MM.1S (cell line): ENCODE measurements at regions not wholly inside any gene's neighbourhood (a gene's known extent, or its start where the extent isn't known, plus 50 kb on each side); places are given as distances from the start of the nearest gene placed in this dataset.

Experiments used
- EZH2 ChIP-seq: fragments of 300-600 bp; sonication (generic); optimal IDR thresholded peaks from 2 replicates; pipeline ENCODE3; 2017; ENCODE audit warnings: low read depth, mild to moderate bottlenecking, antibody characterized with exemption, low read length, mixed read lengths
- TF ChIP-seq, protein P1 (sequence below): fragments of 300-600 bp; sonication (generic); IDR thresholded peaks from 2 replicates; pipeline ENCODE4 v1.5.1; 2016; ENCODE audit warnings: antibody characterized with exemption, low read length, mixed read lengths

DNA sequence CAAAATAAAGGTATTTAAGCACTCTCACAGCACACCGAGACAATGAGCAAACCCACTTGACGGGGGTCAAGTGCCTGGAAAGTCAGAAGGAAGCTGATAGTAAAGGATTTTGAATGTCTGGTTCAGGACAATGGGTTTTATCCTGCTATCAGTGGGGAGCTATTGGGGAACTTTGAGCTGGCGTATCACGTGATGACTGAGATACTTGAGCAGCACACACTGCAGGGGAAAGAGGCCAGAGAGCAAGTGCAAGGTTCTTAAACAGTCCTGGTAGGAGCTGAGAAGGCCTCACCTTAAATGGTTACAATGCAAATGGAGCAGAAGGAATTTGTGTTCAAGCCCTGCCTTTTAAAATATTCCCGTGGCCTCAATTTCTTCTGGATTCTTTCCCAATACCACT lies 225.3 kb downstream of the LACC1 start:
- TF ChIP-seq EZH2, result no peak
- TF ChIP-seq, protein P1, sequence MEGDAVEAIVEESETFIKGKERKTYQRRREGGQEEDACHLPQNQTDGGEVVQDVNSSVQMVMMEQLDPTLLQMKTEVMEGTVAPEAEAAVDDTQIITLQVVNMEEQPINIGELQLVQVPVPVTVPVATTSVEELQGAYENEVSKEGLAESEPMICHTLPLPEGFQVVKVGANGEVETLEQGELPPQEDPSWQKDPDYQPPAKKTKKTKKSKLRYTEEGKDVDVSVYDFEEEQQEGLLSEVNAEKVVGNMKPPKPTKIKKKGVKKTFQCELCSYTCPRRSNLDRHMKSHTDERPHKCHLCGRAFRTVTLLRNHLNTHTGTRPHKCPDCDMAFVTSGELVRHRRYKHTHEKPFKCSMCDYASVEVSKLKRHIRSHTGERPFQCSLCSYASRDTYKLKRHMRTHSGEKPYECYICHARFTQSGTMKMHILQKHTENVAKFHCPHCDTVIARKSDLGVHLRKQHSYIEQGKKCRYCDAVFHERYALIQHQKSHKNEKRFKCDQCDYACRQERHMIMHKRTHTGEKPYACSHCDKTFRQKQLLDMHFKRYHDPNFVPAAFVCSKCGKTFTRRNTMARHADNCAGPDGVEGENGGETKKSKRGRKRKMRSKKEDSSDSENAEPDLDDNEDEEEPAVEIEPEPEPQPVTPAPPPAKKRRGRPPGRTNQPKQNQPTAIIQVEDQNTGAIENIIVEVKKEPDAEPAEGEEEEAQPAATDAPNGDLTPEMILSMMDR, result no peak
